H1 (cell line): ENCODE measurements at regions not wholly inside any gene's neighbourhood (a gene's known extent, or its start where the extent isn't known, plus 50 kb on each side); places are given as distances from the start of the nearest gene placed in this dataset.

Experiments
- CTCF ChIA-PET: fragments of 300-600 bp; sonication (Branson Sonifier 250); formaldehyde crosslinking; loops from one replicate; lab custom pipeline; 2021; ENCODE audit not compliant: partially characterized antibody; lab: Charles Lee
- POLR2A ChIA-PET: fragments of 300-600 bp; sonication (Branson Sonifier 250); formaldehyde crosslinking; loops from one replicate; lab custom pipeline; 2021; ENCODE audit warnings: inconsistent platforms; ENCODE audit not compliant: partially characterized antibody; lab: Charles Lee
- DNase-seq, 2 experiments: peaks; one replicate each; pipeline versions ENCODE4 v3.0.0 to v3.0.0-alpha.2; 2010 to 2022; ENCODE audit warnings: low spot score in 2 of 2, low read depth in 1 of 2, mixed read lengths in 1 of 2
- FAIRE-seq: peaks from 2 replicates; lab custom pipeline; 2011; peaks lifted over from hg19 to GRCh38; lab: Jason Lieb, UNC
- H2AFZ ChIP-seq: 2 replicates; pipeline ENCODE4 v1.8.1; 2012; ENCODE audit warnings: low read length, inconsistent platforms
- H2AK5ac ChIP-seq: 2 replicates; pipeline ENCODE4 v1.6.1; 2013; ENCODE audit warnings: low read depth, low read length
- H2BK120ac ChIP-seq: replicated peaks from 2 replicates; pipeline ENCODE3; 2013; ENCODE audit warnings: low read depth, low read length, inconsistent platforms
- H2BK12ac ChIP-seq: 2 replicates; pipeline ENCODE4 v1.6.1; 2013; ENCODE audit warnings: low read depth, low read length
- H2BK15ac ChIP-seq: 2 replicates; pipeline ENCODE4 v1.6.1; 2013; ENCODE audit warnings: low read length
- H2BK20ac ChIP-seq: 2 replicates; pipeline ENCODE4 v1.6.1; 2013; ENCODE audit warnings: low read length
- H2BK5ac ChIP-seq: 2 replicates; pipeline ENCODE4 v1.6.1; 2013; ENCODE audit warnings: low read depth, low read length
- H3K14ac ChIP-seq: 2 replicates; pipeline ENCODE4 v1.6.1; 2013; ENCODE audit warnings: inconsistent platforms; ENCODE audit not compliant: insufficient read length
- H3K18ac ChIP-seq: 2 replicates; pipeline ENCODE4 v1.6.1; 2013; ENCODE audit warnings: low read length; ENCODE audit errors: extremely low read depth
- H3K23ac ChIP-seq: 2 replicates; pipeline ENCODE4 v1.6.1; 2013; ENCODE audit warnings: inconsistent platforms; ENCODE audit not compliant: insufficient read length
- H3K23me2 ChIP-seq: 2 replicates; pipeline ENCODE4 v1.6.1; 2013; ENCODE audit warnings: low read depth, low read length
- H3K27ac ChIP-seq: 2 replicates; pipeline ENCODE4 v1.6.1; 2011; ENCODE audit warnings: low read depth, low read length, inconsistent platforms
- H3K27me3 ChIP-seq, 4 experiments: replicated peaks in 1 of 4; 1 replicate in 1 of 4; 2 replicates in 3 of 4; pipeline versions ENCODE4 v1.6.1 to v1.8.1; 2011 to 2013; ENCODE audit warnings: low read length in 3 of 4, mild to moderate bottlenecking in 3 of 4, inconsistent platforms in 2 of 4, mixed read lengths in 2 of 4, moderate library complexity in 1 of 4; ENCODE audit not compliant: control insufficient read depth in 3 of 4, insufficient read depth in 3 of 4; ENCODE audit errors: extremely low read depth in 1 of 4
- H3K36me3 ChIP-seq, 4 experiments: 2 replicates each; pipeline versions ENCODE4 v1.6.1 to v1.8.1; 2011 to 2013; ENCODE audit warnings: mild to moderate bottlenecking in 4 of 4, low read length in 3 of 4, moderate library complexity in 2 of 4, control low read depth in 1 of 4, inconsistent platforms in 1 of 4; ENCODE audit not compliant: insufficient read depth in 4 of 4, control insufficient read depth in 2 of 4
- H3K4ac ChIP-seq: replicated peaks from 2 replicates; pipeline ENCODE3; 2013; ENCODE audit warnings: low read length, low read depth, mixed read lengths, inconsistent platforms; ENCODE audit not compliant: insufficient read length
- H3K4me1 ChIP-seq, 4 experiments: replicated peaks in 1 of 4; 1 replicate in 1 of 4; 2 replicates in 3 of 4; pipeline versions ENCODE4 v1.6.1 to v1.8.1; 2011 to 2013; ENCODE audit warnings: low read length in 3 of 4, inconsistent platforms in 2 of 4, mixed read lengths in 1 of 4; ENCODE audit not compliant: insufficient read depth in 4 of 4, control insufficient read depth in 3 of 4
- H3K4me2 ChIP-seq, 2 experiments: 2 replicates each; pipeline versions ENCODE4 v1.6.1 to v1.8.1; 2011 to 2013; ENCODE audit warnings: low read depth in 2 of 2, low read length in 2 of 2, control low read depth in 1 of 2, inconsistent platforms in 1 of 2, mild to moderate bottlenecking in 1 of 2; ENCODE audit not compliant: insufficient read depth in 1 of 2
- H3K4me3 ChIP-seq, 4 experiments: fragments of 200-600, 300-600 bp in 1 of 4; sonication (generic), shearing (Covaris generic), sonication (Bioruptor Twin) in 1 of 4; 2 replicates each; pipeline versions ENCODE4 v1.5.1 to v1.8.1; 2011 to 2016; ENCODE audit warnings: low read length in 4 of 4, low read depth in 3 of 4, control low read depth in 2 of 4, inconsistent platforms in 2 of 4, mild to moderate bottlenecking in 2 of 4, mixed read lengths in 1 of 4, moderate library complexity in 1 of 4; ENCODE audit not compliant: insufficient read depth in 2 of 4; ENCODE audit errors: extremely low read depth in 1 of 4
- H3K56ac ChIP-seq: replicated peaks from 2 replicates; pipeline ENCODE3; 2013; ENCODE audit warnings: low read depth, mild to moderate bottlenecking, mixed read lengths, low read length, inconsistent platforms; ENCODE audit not compliant: insufficient read length
- H3K79me1 ChIP-seq: 2 replicates; pipeline ENCODE4 v1.6.1; 2013; ENCODE audit warnings: low read depth, low read length, control low read depth
- H3K79me2 ChIP-seq, 2 experiments: 2 replicates each; pipeline versions ENCODE4 v1.6.1 to v1.8.1; 2012 to 2013; ENCODE audit warnings: low read length in 2 of 2, mild to moderate bottlenecking in 2 of 2, inconsistent platforms in 1 of 2; ENCODE audit not compliant: insufficient read depth in 2 of 2, control insufficient read depth in 1 of 2
- H3K9ac ChIP-seq, 4 experiments: replicated peaks in 1 of 4; 1 replicate in 1 of 4; 2 replicates in 3 of 4; pipeline versions ENCODE4 v1.6.1 to v1.8.1; 2011 to 2013; ENCODE audit warnings: low read depth in 3 of 4, low read length in 3 of 4, control low read depth in 2 of 4, mild to moderate bottlenecking in 2 of 4, moderate library complexity in 2 of 4, inconsistent platforms in 1 of 4; ENCODE audit errors: extremely low read depth in 1 of 4
- H3K9me3 ChIP-seq, 2 experiments: 2 replicates each; pipeline versions ENCODE4 v1.6.1 to v1.8.1; 2012 to 2013; ENCODE audit warnings: mild to moderate bottlenecking in 2 of 2, moderate library complexity in 2 of 2, control low read depth in 1 of 2, inconsistent platforms in 1 of 2, low read depth in 1 of 2, low read length in 1 of 2, mixed read lengths in 1 of 2; ENCODE audit not compliant: insufficient read depth in 2 of 2
- H4K20me1 ChIP-seq, 2 experiments: replicated peaks in 1 of 2; 2 replicates each; pipeline versions ENCODE3 to v1.8.1; 2011 to 2013; ENCODE audit warnings: inconsistent platforms in 2 of 2, low read length in 2 of 2, mild to moderate bottlenecking in 1 of 2; ENCODE audit not compliant: insufficient read depth in 2 of 2, control insufficient read depth in 1 of 2
- H4K5ac ChIP-seq: 2 replicates; pipeline ENCODE4 v1.6.1; 2013; ENCODE audit warnings: low read length, low read depth, mixed read lengths, inconsistent platforms; ENCODE audit not compliant: insufficient read length
- H4K8ac ChIP-seq: 2 replicates; pipeline ENCODE4 v1.8.0; 2013; ENCODE audit warnings: mild to moderate bottlenecking, moderate library complexity, low read length, inconsistent platforms; ENCODE audit not compliant: insufficient read depth; ENCODE audit errors: extremely low read depth
- H4K91ac ChIP-seq: replicated peaks from 2 replicates; pipeline ENCODE3; 2013; ENCODE audit warnings: low read length, mixed read lengths, inconsistent platforms; ENCODE audit not compliant: insufficient read length
- BACH1 ChIP-seq: IDR thresholded peaks from 2 replicates; pipeline ENCODE4 v1.6.1; 2012; ENCODE audit warnings: low read length, improper control_type of control experiment
- BCL11A ChIP-seq, 2 experiments: IDR thresholded peaks; one replicate each; pipeline ENCODE4 v1.6.1; 2011; ENCODE audit warnings: low read depth in 2 of 2, low read length in 2 of 2, mild to moderate bottlenecking in 2 of 2
- HDAC2 ChIP-seq, 2 experiments: fragments of 300-600 bp in 1 of 2; sonication (generic) in 1 of 2; IDR thresholded peaks; 2 replicates each; pipeline ENCODE4 v1.6.1; 2011 to 2012; ENCODE audit warnings: low read depth in 2 of 2, low read length in 2 of 2, mild to moderate bottlenecking in 2 of 2, moderate library complexity in 2 of 2, borderline replicate concordance in 1 of 2, inconsistent platforms in 1 of 2
- HDAC6 ChIP-seq: IDR thresholded peaks from one replicate; pipeline ENCODE4 v1.7.1; 2012; ENCODE audit warnings: low read depth, mild to moderate bottlenecking, inconsistent platforms, low read length, moderate library complexity
- JUND ChIP-seq: IDR thresholded peaks from 2 replicates; pipeline ENCODE4 v1.6.1; 2011; ENCODE audit warnings: mild to moderate bottlenecking, improper control_type of control experiment, low read length
- KDM1A ChIP-seq: fragments of 200-600, 300-600 bp; sonication (generic); IDR thresholded peaks from 2 replicates; pipeline ENCODE4 v1.7.1; 2016; ENCODE audit warnings: mild to moderate bottlenecking, low read length, borderline replicate concordance
- NRF1 ChIP-seq: IDR thresholded peaks from 2 replicates; pipeline ENCODE4 v1.6.1; 2011; ENCODE audit warnings: mild to moderate bottlenecking, low read depth, low read length, improper control_type of control experiment
- POLR2AphosphoS5 ChIP-seq: IDR thresholded peaks from 2 replicates; pipeline ENCODE4 v1.6.1; 2011; ENCODE audit warnings: low read depth, low read length
- POU5F1 ChIP-seq: IDR thresholded peaks from 2 replicates; pipeline ENCODE4 v1.6.1; 2011; ENCODE audit warnings: low read depth, mild to moderate bottlenecking, low read length, moderate library complexity
- RFX5 ChIP-seq: IDR thresholded peaks from 2 replicates; pipeline ENCODE4 v1.6.1; 2011; ENCODE audit warnings: low read depth, low read length, improper control_type of control experiment, borderline replicate concordance
- SUZ12 ChIP-seq: fragments of 200-600 bp; sonication (generic); IDR thresholded peaks from 2 replicates; pipeline ENCODE4 v1.6.1; 2012; ENCODE audit warnings: mild to moderate bottlenecking, inconsistent platforms, low read length, moderate library complexity, mixed read lengths
- TEAD4 ChIP-seq: IDR thresholded peaks from 2 replicates; pipeline ENCODE4 v1.6.1; 2012; ENCODE audit warnings: low read depth, low read length, inconsistent platforms, mixed read lengths
- WGBS, 2 experiments: shearing (Covaris generic) in 1 of 2; methylation state at CpG; one replicate each; pipeline versions ENCODE4 v1.1.6 to v1.1.7; 2013 to 2015; ENCODE audit warnings: low lambda C conversion rate in 2 of 2, mixed read lengths in 2 of 2, inconsistent platforms in 1 of 2, low coverage in 1 of 2, missing lambda C conversion rate in 1 of 2; ENCODE audit not compliant: insufficient replicate concordance in 2 of 2, insufficient coverage in 1 of 2, insufficient read length in 1 of 2; ENCODE audit errors: extremely low coverage in 1 of 2, missing lambda C conversion rate in 1 of 2; 5-methylcytosine and 5-hydroxymethylcytosine counted together
- TF ChIP-seq, protein P1 (sequence below): IDR thresholded peaks from 2 replicates; pipeline ENCODE4 v1.6.1; 2012; ENCODE audit warnings: low read length, inconsistent platforms

DNA sequence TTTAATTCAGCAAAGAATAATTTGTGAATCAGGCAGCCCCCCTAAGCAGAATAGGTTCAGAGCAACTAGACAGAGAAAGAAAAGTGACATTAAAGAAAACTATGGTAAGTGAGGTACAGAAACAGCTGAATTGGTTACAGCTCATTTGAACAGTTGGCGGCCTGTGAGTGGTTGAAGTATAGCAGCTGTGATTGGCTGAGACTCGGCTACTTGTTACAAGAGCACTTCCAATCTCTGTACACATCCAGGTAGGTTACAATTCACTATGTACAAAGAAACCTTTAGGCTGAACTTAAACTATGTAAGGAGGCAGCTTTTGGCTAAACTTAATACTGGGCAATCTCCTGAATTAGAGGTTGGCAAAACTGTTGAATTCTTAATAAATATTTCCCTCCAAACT is 171.1 kb upstream of the LHX8 start:
- H3K18ac ChIP-seq: no peak overlapping the region
- FAIRE-seq: no peak

More for the DNA sequence above, 171.1 kb upstream of the LHX8 start:
- DNase-seq: no peak
- H3K4me2 ChIP-seq: no peak overlapping the region
- H3K4ac ChIP-seq: no peak overlapping the region
- H3K4me1 ChIP-seq: no peaks in the 10 kb centered on the region
- no peak overlapping the region for H2BK15ac ChIP-seq
- no peak overlapping the region for H4K5ac ChIP-seq
- no peak overlapping the region for H3K56ac ChIP-seq
- H3K9me3 ChIP-seq: no peaks in the 10 kb centered on the region
- WGBS, 2 experiments: 93% methylated on average over 2 of the region's 2 CpGs; no CpG with 5 or more reads in 1 of the 2 experiments
- no peaks in the 10 kb centered on the region for H3K27me3 ChIP-seq
- H2AFZ ChIP-seq: peak overlapping the region; percentile 92
- H2BK5ac ChIP-seq: no peak overlapping the region
- H4K20me1 ChIP-seq: no peaks in the 10 kb centered on the region
- TF ChIP-seq JUND: no peak
- no peak for TF ChIP-seq NRF1
- no peak for TF ChIP-seq TEAD4
- no peak for TF ChIP-seq HDAC6
- no peak for TF ChIP-seq KDM1A
- no peak for TF ChIP-seq BCL11A (IDR thresholded peaks at IDR 0.05; ENCODE audit: low read depth in 2 of 2, low read length in 2 of 2)
- no peak for TF ChIP-seq BACH1
- TF ChIP-seq POU5F1: no peak
- no peak for TF ChIP-seq HDAC2 (IDR thresholded peaks at IDR 0.05; ENCODE audit: borderline replicate concordance in 1 of 2, low read depth in 2 of 2, low read length in 2 of 2)
- TF ChIP-seq, protein P1, sequence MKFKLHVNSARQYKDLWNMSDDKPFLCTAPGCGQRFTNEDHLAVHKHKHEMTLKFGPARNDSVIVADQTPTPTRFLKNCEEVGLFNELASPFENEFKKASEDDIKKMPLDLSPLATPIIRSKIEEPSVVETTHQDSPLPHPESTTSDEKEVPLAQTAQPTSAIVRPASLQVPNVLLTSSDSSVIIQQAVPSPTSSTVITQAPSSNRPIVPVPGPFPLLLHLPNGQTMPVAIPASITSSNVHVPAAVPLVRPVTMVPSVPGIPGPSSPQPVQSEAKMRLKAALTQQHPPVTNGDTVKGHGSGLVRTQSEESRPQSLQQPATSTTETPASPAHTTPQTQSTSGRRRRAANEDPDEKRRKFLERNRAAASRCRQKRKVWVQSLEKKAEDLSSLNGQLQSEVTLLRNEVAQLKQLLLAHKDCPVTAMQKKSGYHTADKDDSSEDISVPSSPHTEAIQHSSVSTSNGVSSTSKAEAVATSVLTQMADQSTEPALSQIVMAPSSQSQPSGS: no peak
- no peak for TF ChIP-seq RFX5
- no peak for TF ChIP-seq SUZ12
- TF ChIP-seq POLR2AphosphoS5: no peak
- no peak overlapping the region for H3K9ac ChIP-seq
- no peak overlapping the region for H2BK12ac ChIP-seq
- no peak overlapping the region for H3K14ac ChIP-seq
- H3K36me3 ChIP-seq: no peaks in the 10 kb centered on the region
- H3K79me1 ChIP-seq: no peaks in the 10 kb centered on the region
- H3K79me2 ChIP-seq: no peaks in the 10 kb centered on the region
- H3K4me3 ChIP-seq: no peak overlapping the region
- no peak overlapping the region for H4K8ac ChIP-seq
- CTCF ChIA-PET: interaction anchor here (0.6 to 1.2 kb wide), 2 partner anchors 171 to 240 kb away, joined by 3 to 4 read pairs; partner anchors contain the start of gene LHX8
- no peak overlapping the region for H3K27ac ChIP-seq
- H3K23me2 ChIP-seq: no peaks in the 10 kb centered on the region
- POLR2A ChIA-PET: no interaction called here
- H2AK5ac ChIP-seq: no peak overlapping the region
- H2BK120ac ChIP-seq: no peak overlapping the region
- no peak overlapping the region for H3K23ac ChIP-seq
- H4K91ac ChIP-seq: no peak overlapping the region
- no peak overlapping the region for H2BK20ac ChIP-seq
